DOHH2 (cell line): ENCODE measurements at regions not wholly inside any gene's neighbourhood (a gene's known extent, or its start where the extent isn't known, plus 50 kb on each side); places are given as distances from the start of the nearest gene placed in this dataset.

Source experiments
- H3F3A ChIP-seq: fragments of 200-600 bp; sonication (generic), shearing (Covaris generic); 2 replicates; pipeline ENCODE4 v1.6.0; 2016; ENCODE audit warnings: antibody characterized with exemption, mild to moderate bottlenecking; ENCODE audit not compliant: control insufficient read depth, insufficient read depth
- H3K27ac ChIP-seq: fragments of 200-600 bp; sonication (generic); 2 replicates; pipeline ENCODE4 v1.5.1; 2014; ENCODE audit warnings: low read depth, mild to moderate bottlenecking, low read length, moderate library complexity
- H3K27me3 ChIP-seq: fragments of 200-600 bp; sonication (generic); 2 replicates; pipeline ENCODE4 v1.6.1; 2014; ENCODE audit warnings: mild to moderate bottlenecking, low read length, mixed read lengths; ENCODE audit not compliant: control insufficient read depth
- H3K36me3 ChIP-seq: fragments of 200-600 bp; sonication (generic); 2 replicates; pipeline ENCODE4 v1.6.1; 2014; ENCODE audit warnings: mild to moderate bottlenecking, low read length, moderate library complexity, mixed read lengths; ENCODE audit not compliant: control insufficient read depth
- H3K4me1 ChIP-seq: fragments of 200-600 bp; sonication (generic); 2 replicates; pipeline ENCODE4 v1.6.1; 2014; ENCODE audit warnings: mild to moderate bottlenecking, low read length, mixed read lengths; ENCODE audit not compliant: control insufficient read depth
- H3K4me2 ChIP-seq: fragments of 200-600 bp; sonication (generic); 2 replicates; pipeline ENCODE4 v1.6.0; 2014; ENCODE audit warnings: mild to moderate bottlenecking, low read length, moderate library complexity
- H3K4me3 ChIP-seq: fragments of 200-600 bp; sonication (generic); 2 replicates; pipeline ENCODE4 v1.5.1; 2014; ENCODE audit warnings: mild to moderate bottlenecking, low read length, mixed read lengths
- H3K79me2 ChIP-seq: fragments of 200-600 bp; sonication (generic); 2 replicates; pipeline ENCODE4 v1.6.1; 2014; ENCODE audit warnings: mild to moderate bottlenecking, low read length, mixed read lengths; ENCODE audit not compliant: control insufficient read depth
- H3K9me2 ChIP-seq: fragments of 200-600 bp; sonication (generic); replicated peaks from 2 replicates; pipeline ENCODE4 v1.6.1; 2014; ENCODE audit warnings: mild to moderate bottlenecking, low read length, mixed read lengths; ENCODE audit not compliant: control insufficient read depth
- H3K9me3 ChIP-seq: fragments of 200-600 bp; sonication (generic); 2 replicates; pipeline ENCODE4 v1.6.1; 2014; ENCODE audit warnings: antibody characterized with exemption, low read length, mixed read lengths; ENCODE audit not compliant: control insufficient read depth, insufficient read depth
- H4K20me1 ChIP-seq: fragments of 200-600 bp; sonication (generic); 2 replicates; pipeline ENCODE4 v1.6.0; 2014; ENCODE audit warnings: low read depth, mild to moderate bottlenecking, antibody characterized with exemption, low read length, moderate library complexity; ENCODE audit not compliant: control insufficient read depth, insufficient read depth
- CTCF ChIP-seq: fragments of 200-600 bp; sonication (generic); IDR thresholded peaks from one replicate; pipeline ENCODE4 v1.5.1; 2014; ENCODE audit warnings: antibody characterized with exemption, mild to moderate bottlenecking, low read depth, low read length; ENCODE audit not compliant: poor library complexity, severe bottlenecking
- EZH2phosphoT487 ChIP-seq: fragments of 200-600 bp; sonication (generic); IDR thresholded peaks from 2 replicates; pipeline ENCODE4 v1.6.1; 2017; ENCODE audit warnings: borderline replicate concordance, mild to moderate bottlenecking, antibody characterized with exemption, low read length, moderate library complexity, mixed read lengths

DNA sequence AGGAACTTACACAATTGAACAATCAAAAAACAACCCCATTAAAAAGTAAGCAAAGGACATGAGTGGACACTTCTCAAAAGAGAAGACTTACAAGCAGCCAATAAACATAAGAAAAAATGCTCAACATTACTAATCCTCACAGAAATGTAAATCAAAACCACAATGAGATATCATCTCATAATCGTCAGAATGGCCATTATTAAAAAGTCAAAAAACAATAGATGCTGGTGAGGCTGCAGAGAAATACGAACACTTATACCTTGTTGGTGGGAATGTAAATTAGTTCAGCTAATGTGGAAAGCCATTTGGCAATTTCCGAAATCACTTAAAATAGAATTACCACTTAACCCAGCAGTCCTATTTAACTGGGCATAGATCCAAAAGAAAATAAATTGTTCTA lies 301.9 kb upstream of the KCNJ16 start:
- Histone ChIP-seq H3K4me3 (no peak overlapping the region), H3K27me3 (no peaks in the 10 kb centered on the region), H3F3A (no peaks in the 10 kb centered on the region), H4K20me1 (no peaks in the 10 kb centered on the region), H3K27ac (no peak overlapping the region), H3K79me2 (no peaks in the 10 kb centered on the region), H3K36me3 (no peaks in the 10 kb centered on the region), H3K9me3 (no peaks in the 10 kb centered on the region), H3K4me1 (no peaks in the 10 kb centered on the region), H3K4me2 (no peak overlapping the region), H3K9me2 (no peaks in the 10 kb centered on the region)
- no peak for TF ChIP-seq CTCF
- TF ChIP-seq EZH2phosphoT487 = no peak

- Histone ChIP-seq H4K20me1 (no peaks in the 10 kb centered on the region), H3F3A (no peaks in the 10 kb centered on the region), H3K9me3 (no peaks in the 10 kb centered on the region), H3K4me2 (no peak overlapping the region), H3K4me1 (no peaks in the 10 kb centered on the region), H3K9me2 (no peaks in the 10 kb centered on the region), H3K27me3 (no peaks in the 10 kb centered on the region), H3K27ac (no peak overlapping the region), H3K4me3 (no peak overlapping the region), H3K36me3 (no peaks in the 10 kb centered on the region), H3K79me2 (no peaks in the 10 kb centered on the region)
- TF ChIP-seq CTCF = no peak
- TF ChIP-seq EZH2phosphoT487 = no peak
These were observed 295.4 kb upstream of the KCNJ16 start for GRCh38 chr17:69779378-69780214.

- Histone ChIP-seq H3K79me2 (no peaks in the 10 kb centered on the region), H3K4me3 (no peak overlapping the region), H3K4me1 (no peaks in the 10 kb centered on the region), H3K9me2 (no peaks in the 10 kb centered on the region), H4K20me1 (no peaks in the 10 kb centered on the region), H3K36me3 (no peaks in the 10 kb centered on the region), H3F3A (no peaks in the 10 kb centered on the region), H3K27ac (no peak overlapping the region), H3K4me2 (no peak overlapping the region), H3K9me3 (no peaks in the 10 kb centered on the region), H3K27me3 (no peaks in the 10 kb centered on the region)
- no peak for TF ChIP-seq CTCF
- TF ChIP-seq EZH2phosphoT487 = no peak
These were observed 291.2 kb upstream of the KCNJ16 start for GRCh38 chr17:69783865-69784264.
